Mesendoderm (in vitro differentiated cells): ENCODE measurements at regions not wholly inside any gene's neighbourhood (a gene's known extent, or its start where the extent isn't known, plus 50 kb on each side); places are given as distances from the start of the nearest gene placed in this dataset.
A peak's percentile ranks its signal among the peaks of the same experiment; 100 is the strongest.
"Not testable (repeated sequence)": the region's sequence is repeated elsewhere in the genome, so short reads cannot be mapped to it uniquely, and the experiment has no call there.

ENCODE experiments used
- DNase-seq: peaks from one replicate; pipeline ENCODE4 v3.0.0; 2013
- H2AK5ac ChIP-seq: 2 replicates; pipeline ENCODE4 v1.6.1; 2013; ENCODE audit warnings: low read length, inconsistent platforms
- H2BK120ac ChIP-seq: 2 replicates; pipeline ENCODE4 v1.6.1; 2013; ENCODE audit warnings: low read depth, mild to moderate bottlenecking, low read length, moderate library complexity, mixed read lengths
- H2BK15ac ChIP-seq: replicated peaks from 2 replicates; pipeline ENCODE4 v1.6.1; 2013; ENCODE audit warnings: low read depth, mild to moderate bottlenecking, moderate library complexity
- H2BK5ac ChIP-seq: 2 replicates; pipeline ENCODE4 v1.6.1; 2013; ENCODE audit warnings: low read length, inconsistent platforms
- H3K18ac ChIP-seq: 2 replicates; pipeline ENCODE4 v1.6.1; 2013; ENCODE audit warnings: mild to moderate bottlenecking, low read length, mixed read lengths
- H3K23ac ChIP-seq: one replicate; pipeline ENCODE4 v1.6.1; 2013; ENCODE audit warnings: low read length
- H3K27ac ChIP-seq: 2 replicates; pipeline ENCODE4 v1.5.1; 2013; ENCODE audit warnings: low read depth, mild to moderate bottlenecking, inconsistent platforms, low read length, moderate library complexity
- H3K27me3 ChIP-seq: 2 replicates; pipeline ENCODE4 v1.6.1; 2013; ENCODE audit warnings: low read length, control low read depth, mild to moderate bottlenecking, inconsistent platforms; ENCODE audit not compliant: insufficient read depth, poor library complexity
- H3K36me3 ChIP-seq: 2 replicates; pipeline ENCODE4 v1.6.1; 2013; ENCODE audit warnings: low read length, inconsistent platforms; ENCODE audit not compliant: control insufficient read depth, insufficient read depth
- H3K4ac ChIP-seq: one replicate; pipeline ENCODE4 v1.6.1; 2013; ENCODE audit warnings: low read depth, mild to moderate bottlenecking, low read length, moderate library complexity
- H3K4me1 ChIP-seq: 2 replicates; pipeline ENCODE4 v1.6.1; 2013; ENCODE audit warnings: low read depth, low read length, inconsistent platforms; ENCODE audit not compliant: control insufficient read depth
- H3K4me2 ChIP-seq: 2 replicates; pipeline ENCODE4 v1.6.1; 2013; ENCODE audit warnings: low read length
- H3K4me3 ChIP-seq: 2 replicates; pipeline ENCODE4 v1.5.1; 2013; ENCODE audit warnings: mild to moderate bottlenecking, low read length
- H3K56ac ChIP-seq: one replicate; pipeline ENCODE4 v1.6.1; 2013; ENCODE audit warnings: low read length
- H3K79me1 ChIP-seq: 2 replicates; pipeline ENCODE4 v1.6.1; 2013; ENCODE audit warnings: low read length, inconsistent platforms
- H3K79me2 ChIP-seq: 2 replicates; pipeline ENCODE4 v1.6.1; 2013; ENCODE audit warnings: mild to moderate bottlenecking, low read length; ENCODE audit not compliant: control insufficient read depth, insufficient read depth
- H3K9ac ChIP-seq: 2 replicates; pipeline ENCODE4 v1.6.1; 2013; ENCODE audit warnings: low read length, inconsistent platforms
- H4K5ac ChIP-seq: one replicate; pipeline ENCODE4 v1.6.1; 2013; ENCODE audit warnings: low read length
- H4K8ac ChIP-seq: one replicate; pipeline ENCODE4 v1.6.1; 2013; ENCODE audit warnings: low read depth, mild to moderate bottlenecking, control low read depth, low read length, moderate library complexity
- WGBS: extraction: QIAGEN DNeasy Blood & Tissue Kit; methylation state at CpG from one replicate; pipeline ENCODE4 v1.1.7; 2013; ENCODE audit warnings: low lambda C conversion rate, missing lambda C conversion rate; ENCODE audit not compliant: insufficient coverage; ENCODE audit errors: extremely low coverage; 5-methylcytosine and 5-hydroxymethylcytosine counted together

- Histone ChIP-seq H2BK15ac (no peak overlapping the region), H3K4me3 (no peak overlapping the region), H2AK5ac (no peak overlapping the region), H3K23ac (no peak overlapping the region), H4K5ac (no peak overlapping the region), H3K27me3 (no peaks in the 10 kb centered on the region), H2BK5ac (no peak overlapping the region), H3K9ac (no peak overlapping the region), H3K27ac (no peak overlapping the region), H2BK120ac (no peak overlapping the region), H3K18ac (no peak overlapping the region), H3K79me2 (no peaks in the 10 kb centered on the region), H3K4me2 (no peak overlapping the region), H4K8ac (no peak overlapping the region), H3K4me1 (peaks cover 3% of the 10 kb centered on the region), H3K36me3 (no peaks in the 10 kb centered on the region), H3K56ac (no peak overlapping the region), H3K79me1 (no peaks in the 10 kb centered on the region), H3K4ac (no peak overlapping the region)
- WGBS = no CpG with 5 or more reads among the region's 6 CpGs
- peak; percentile 55 for DNase-seq
These were observed 102.1 kb upstream of the C9orf72 start for GRCh38 chr9:27675354-27675753.

GRCh38 chr9:27676827-27677226 is 103.5 kb upstream of the C9orf72 start:
- Histone ChIP-seq H3K18ac (no peak overlapping the region), H3K27ac (no peak overlapping the region), H3K9ac (no peak overlapping the region), H3K4me2 (no peak overlapping the region), H3K27me3 (no peaks in the 10 kb centered on the region), H2BK120ac (no peak overlapping the region), H2BK15ac (no peak overlapping the region), H3K79me2 (no peaks in the 10 kb centered on the region), H3K4me3 (no peak overlapping the region), H4K5ac (no peak overlapping the region), H2AK5ac (no peak overlapping the region), H3K56ac (no peak overlapping the region), H4K8ac (no peak overlapping the region), H3K4ac (no peak overlapping the region), H3K23ac (no peak overlapping the region), H3K4me1 (peaks cover 3% of the 10 kb centered on the region), H3K36me3 (no peaks in the 10 kb centered on the region), H2BK5ac (no peak overlapping the region), H3K79me1 (no peaks in the 10 kb centered on the region)
- no peak for DNase-seq
- WGBS = no CpG with 5 or more reads among the region's 2 CpGs

GRCh38 chr9:27679338-27679737 is 106.1 kb upstream of the C9orf72 start:
- H4K8ac ChIP-seq = no peak overlapping the region
- no peak overlapping the region for H3K23ac ChIP-seq
- H3K27me3 ChIP-seq = no peaks in the 10 kb centered on the region
- no peaks in the 10 kb centered on the region for H3K79me1 ChIP-seq
- WGBS = no CpG with 5 or more reads among the region's 2 CpGs
- H3K4me2 ChIP-seq = no peak overlapping the region
- no peak overlapping the region for H2AK5ac ChIP-seq
- no peaks in the 10 kb centered on the region for H3K4me1 ChIP-seq
- no peak overlapping the region for H2BK5ac ChIP-seq
- no peaks in the 10 kb centered on the region for H3K36me3 ChIP-seq
- no peak for DNase-seq
- H3K27ac ChIP-seq = no peak overlapping the region
- no peak overlapping the region for H3K56ac ChIP-seq
- H3K9ac ChIP-seq = no peak overlapping the region
- no peak overlapping the region for H2BK15ac ChIP-seq
- no peaks in the 10 kb centered on the region for H3K79me2 ChIP-seq
- H3K4me3 ChIP-seq = no peak overlapping the region
- H3K18ac ChIP-seq = no peak overlapping the region
- H4K5ac ChIP-seq = no peak overlapping the region
- H2BK120ac ChIP-seq = no peak overlapping the region
- H3K4ac ChIP-seq = no peak overlapping the region

- Histone ChIP-seq H2AK5ac (no peak overlapping the region), H3K27me3 (no peaks in the 10 kb centered on the region), H3K79me1 (no peaks in the 10 kb centered on the region), H3K56ac (no peak overlapping the region), H3K4me2 (no peak overlapping the region), H2BK15ac (no peak overlapping the region), H3K27ac (no peak overlapping the region), H3K18ac (no peak overlapping the region), H3K4me1 (no peaks in the 10 kb centered on the region), H3K9ac (no peak overlapping the region), H4K8ac (no peak overlapping the region), H3K4ac (no peak overlapping the region), H2BK120ac (no peak overlapping the region), H3K23ac (no peak overlapping the region), H3K79me2 (no peaks in the 10 kb centered on the region), H2BK5ac (no peak overlapping the region), H3K4me3 (no peak overlapping the region), H4K5ac (no peak overlapping the region), H3K36me3 (no peaks in the 10 kb centered on the region)
- no CpG with 5 or more reads among the region's 7 CpGs for WGBS
- DNase-seq = no peak
These were observed 109.9 kb upstream of the C9orf72 start for GRCh38 chr9:27683181-27683580.

- no peak overlapping the region for H2BK120ac ChIP-seq
These were observed 115.7 kb upstream of the C9orf72 start for GRCh38 chr9:27688954-27689353.

GRCh38 chr9:27690816-27691215 is 117.5 kb upstream of the C9orf72 start:
- not testable (repeated sequence) for H3K23ac ChIP-seq, H3K4me2 ChIP-seq, H3K9ac ChIP-seq, H3K27me3 ChIP-seq, DNase-seq, H4K5ac ChIP-seq, H2AK5ac ChIP-seq, H4K8ac ChIP-seq, H2BK5ac ChIP-seq, H3K79me2 ChIP-seq, H3K18ac ChIP-seq, H3K4me1 ChIP-seq, H3K36me3 ChIP-seq, H2BK120ac ChIP-seq, H3K4me3 ChIP-seq, H3K4ac ChIP-seq, H3K79me1 ChIP-seq, H3K27ac ChIP-seq, H2BK15ac ChIP-seq
- WGBS = no CpG with 5 or more reads among the region's 17 CpGs
- H3K56ac ChIP-seq = peak overlapping the region; percentile 15

More at GRCh38 chr9:27688954-27689353, 115.7 kb upstream of the C9orf72 start:
- H3K4ac ChIP-seq = no peak overlapping the region
- H2BK5ac ChIP-seq = no peak overlapping the region
- no peaks in the 10 kb centered on the region for H3K27me3 ChIP-seq
- H3K4me3 ChIP-seq = no peak overlapping the region
- no peaks in the 10 kb centered on the region for H3K79me2 ChIP-seq
- DNase-seq = no peak
- no peak overlapping the region for H2AK5ac ChIP-seq
- no CpG with 5 or more reads among the region's 6 CpGs for WGBS
- no peak overlapping the region for H3K27ac ChIP-seq
- no peak overlapping the region for H4K8ac ChIP-seq
- H3K18ac ChIP-seq = no peak overlapping the region
- H3K4me2 ChIP-seq = no peak overlapping the region
- no peaks in the 10 kb centered on the region for H3K36me3 ChIP-seq
- H3K79me1 ChIP-seq = no peaks in the 10 kb centered on the region
- no peak overlapping the region for H3K56ac ChIP-seq
- no peaks in the 10 kb centered on the region for H3K4me1 ChIP-seq
- no peak overlapping the region for H2BK15ac ChIP-seq
- no peak overlapping the region for H3K9ac ChIP-seq
- H3K23ac ChIP-seq = no peak overlapping the region
- H4K5ac ChIP-seq = no peak overlapping the region
